Spleen (tissue), 11 donors: ENCODE measurements at regions not wholly inside any gene's neighbourhood (a gene's known extent, or its start where the extent isn't known, plus 50 kb on each side); places are given as distances from the start of the nearest gene placed in this dataset.

Experiments
- DNase-seq: peaks from one replicate; pipeline ENCODE4 v3.0.0-alpha.2; 2020
- H3K27ac ChIP-seq, 8 donors: fragments of 200-600 bp; sonication (generic) in 7 of 8; 1 replicate in 4 of 8; 2 replicates in 4 of 8; pipeline versions ENCODE4 v1.5.0 to v1.8.0; 2016 to 2021; ENCODE audit warnings: inconsistent platforms in 4 of 8, mild to moderate bottlenecking in 4 of 8, moderate library complexity in 1 of 8
- H3K27me3 ChIP-seq, 7 donors: fragments of 200-600 bp; sonication (generic) in 6 of 7; replicated peaks in 1 of 7; 1 replicate in 4 of 7; 2 replicates in 3 of 7; pipeline versions ENCODE4 v1.5.0 to v1.8.0; 2016 to 2021; ENCODE audit warnings: inconsistent platforms in 3 of 7, mild to moderate bottlenecking in 1 of 7
- H3K36me3 ChIP-seq, 6 donors: fragments of 200-600 bp; sonication (generic) in 5 of 6; 1 replicate in 4 of 6; 2 replicates in 2 of 6; pipeline versions ENCODE4 v1.5.0 to v1.8.0; 2016 to 2021; ENCODE audit warnings: inconsistent platforms in 2 of 6
- H3K4me1 ChIP-seq, 6 donors: fragments of 200-600 bp; sonication (generic) in 5 of 6; 1 replicate in 3 of 6; 2 replicates in 3 of 6; pipeline versions ENCODE4 v1.5.0 to v1.8.0; 2016 to 2021; ENCODE audit warnings: inconsistent platforms in 3 of 6
- H3K4me3 ChIP-seq, 8 donors: fragments of 200-600 bp; sonication (generic) in 7 of 8; 1 replicate in 4 of 8; 2 replicates in 4 of 8; pipeline versions ENCODE4 v1.5.0 to v1.8.0; 2016 to 2021; ENCODE audit warnings: inconsistent platforms in 4 of 8, mild to moderate bottlenecking in 4 of 8, moderate library complexity in 2 of 8
- H3K9me3 ChIP-seq, 8 donors: fragments of 200-600 bp; sonication (generic) in 7 of 8; 1 replicate in 4 of 8; 2 replicates in 4 of 8; pipeline versions ENCODE4 v1.5.0 to v1.8.0; 2016 to 2021; ENCODE audit warnings: inconsistent platforms in 4 of 8
- POLR2A ChIP-seq, 3 donors: fragments of 450-650 bp; IDR thresholded peaks; one replicate each; pipeline ENCODE4 v1.5.1; 2017; ENCODE audit warnings: antibody characterized with exemption in 3 of 3, mild to moderate bottlenecking in 1 of 3
- POLR2AphosphoS5 ChIP-seq, 3 donors: sonication (generic); formaldehyde crosslinking; IDR thresholded peaks; one replicate each; pipeline ENCODE4 v1.5.1; 2017; ENCODE audit warnings: antibody characterized with exemption in 3 of 3
- WGBS, 5 donors: extraction: QIAGEN DNeasy Blood & Tissue Kit in 3 of 5; methylation state at CpG; one replicate each; pipeline versions ENCODE4 v1.1.5 to v1.1.7; 2013 to 2018; 5-methylcytosine and 5-hydroxymethylcytosine counted together
- intact Hi-C: fragments of 100-400 bp; cut with DNase I; formaldehyde crosslinking; loops from one replicate; pipeline ENCODE4 v1.15.0; 2023; ENCODE audit warnings: low total_unique reads
- TF ChIP-seq, protein P1 (sequence below), 11 experiments: fragments of 200-600 bp in 7 of 11; fragments of 450-650 bp in 4 of 11; sonication (generic) in 4 of 11; IDR thresholded peaks in 8 of 11; conservative IDR thresholded peaks in 3 of 11; 1 replicate in 7 of 11; 2 replicates in 4 of 11; pipeline versions ENCODE4 v1.4.0 to v1.8.0; 2016 to 2021; ENCODE audit warnings: antibody characterized with exemption in 11 of 11, inconsistent platforms in 4 of 11, mild to moderate bottlenecking in 1 of 11
- donor health status: healthy with polysubstance abuse.
- donor health status: DM: no; HTN: no; CAD: no; lungs with moderate emphysema.
- donor health status: DM: no; HTN: no; CAD: no.
- donor health status: Bipolar disorder and iron deficiency.
- donor health status: healthy.
- donor health status: DM: no; HTN: no; CAD: no.
- donor health status: DM: yes; HTN: yes; CAD: no.

DNA sequence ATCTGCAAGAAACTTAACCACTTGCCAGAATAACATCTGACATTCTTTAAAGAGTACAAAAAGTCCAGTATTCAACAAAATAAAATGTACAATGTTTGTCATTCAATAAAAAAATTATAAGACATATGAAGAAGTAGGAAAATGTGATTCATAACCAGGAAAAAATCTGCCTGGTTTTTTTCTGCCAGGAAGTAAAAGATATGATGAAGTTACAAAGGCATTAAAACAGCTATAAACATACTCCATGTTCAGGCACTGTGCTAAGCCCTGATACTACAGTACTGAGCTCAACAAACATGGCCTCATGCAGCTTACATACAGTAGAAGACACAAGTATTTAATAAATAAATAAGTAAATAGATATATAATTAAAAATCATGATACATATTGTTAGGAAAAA lies 178.4 kb upstream of the STT3B start:
- TF ChIP-seq POLR2AphosphoS5 (IDR thresholded peaks at IDR 0.05), result no peak
- no peak for TF ChIP-seq POLR2A (IDR thresholded peaks at IDR 0.05)
- TF ChIP-seq, protein P1, sequence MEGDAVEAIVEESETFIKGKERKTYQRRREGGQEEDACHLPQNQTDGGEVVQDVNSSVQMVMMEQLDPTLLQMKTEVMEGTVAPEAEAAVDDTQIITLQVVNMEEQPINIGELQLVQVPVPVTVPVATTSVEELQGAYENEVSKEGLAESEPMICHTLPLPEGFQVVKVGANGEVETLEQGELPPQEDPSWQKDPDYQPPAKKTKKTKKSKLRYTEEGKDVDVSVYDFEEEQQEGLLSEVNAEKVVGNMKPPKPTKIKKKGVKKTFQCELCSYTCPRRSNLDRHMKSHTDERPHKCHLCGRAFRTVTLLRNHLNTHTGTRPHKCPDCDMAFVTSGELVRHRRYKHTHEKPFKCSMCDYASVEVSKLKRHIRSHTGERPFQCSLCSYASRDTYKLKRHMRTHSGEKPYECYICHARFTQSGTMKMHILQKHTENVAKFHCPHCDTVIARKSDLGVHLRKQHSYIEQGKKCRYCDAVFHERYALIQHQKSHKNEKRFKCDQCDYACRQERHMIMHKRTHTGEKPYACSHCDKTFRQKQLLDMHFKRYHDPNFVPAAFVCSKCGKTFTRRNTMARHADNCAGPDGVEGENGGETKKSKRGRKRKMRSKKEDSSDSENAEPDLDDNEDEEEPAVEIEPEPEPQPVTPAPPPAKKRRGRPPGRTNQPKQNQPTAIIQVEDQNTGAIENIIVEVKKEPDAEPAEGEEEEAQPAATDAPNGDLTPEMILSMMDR (IDR thresholded peaks at IDR 0.05 in 8 of 11, conservative IDR thresholded peaks at IDR 0.05 in 3 of 11), result no peak
- Histone ChIP-seq H3K27ac (no peak overlapping the region), H3K4me3 (no peak overlapping the region), H3K9me3 (peaks cover 0 to 5% (median 0%) of the 10 kb centered on the region in 8 donors), H3K27me3 (no peaks in the 10 kb centered on the region), H3K4me1 (no peaks in the 10 kb centered on the region), H3K36me3 (no peaks in the 10 kb centered on the region)
- DNase-seq, result no peak
- intact Hi-C loops, result no loop called here

DNA sequence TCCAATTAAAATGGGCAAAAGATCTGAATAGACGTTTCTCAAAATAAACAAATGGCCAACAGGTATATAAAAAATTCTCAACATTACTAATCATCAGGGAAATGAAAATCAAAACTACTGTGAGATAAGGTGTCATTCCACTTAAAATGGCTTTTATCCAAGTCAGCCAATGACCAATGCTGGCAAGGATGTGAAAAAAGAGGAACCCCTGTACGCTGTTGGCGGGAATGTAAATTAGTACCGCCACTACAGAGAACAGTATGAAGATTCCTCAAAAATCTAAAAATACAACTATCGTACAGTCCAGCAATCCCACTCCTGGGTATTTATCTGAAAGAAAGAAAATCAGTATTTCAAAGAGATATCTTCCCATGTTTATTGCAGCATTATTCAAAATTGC lies 176.9 kb upstream of the STT3B start:
- TF ChIP-seq POLR2A (IDR thresholded peaks at IDR 0.05), result no peak
- TF ChIP-seq POLR2AphosphoS5 (IDR thresholded peaks at IDR 0.05), result no peak
- TF ChIP-seq, protein P1 (IDR thresholded peaks at IDR 0.05 in 8 of 11, conservative IDR thresholded peaks at IDR 0.05 in 3 of 11), result no peak
- 94 to 97% (median 96%) methylated on average over 5 of the region's 5 CpGs for WGBS, 5 donors
- Histone ChIP-seq H3K27me3 (no peaks in the 10 kb centered on the region), H3K9me3 (peaks cover 0 to 5% (median 0%) of the 10 kb centered on the region in 8 donors), H3K4me3 (no peak overlapping the region), H3K4me1 (peaks cover 0 to 5% (median 0%) of the 10 kb centered on the region in 6 donors), H3K27ac (no peak overlapping the region), H3K36me3 (no peaks in the 10 kb centered on the region)
- DNase-seq, result no peak
- intact Hi-C loops, result no loop called here

DNA sequence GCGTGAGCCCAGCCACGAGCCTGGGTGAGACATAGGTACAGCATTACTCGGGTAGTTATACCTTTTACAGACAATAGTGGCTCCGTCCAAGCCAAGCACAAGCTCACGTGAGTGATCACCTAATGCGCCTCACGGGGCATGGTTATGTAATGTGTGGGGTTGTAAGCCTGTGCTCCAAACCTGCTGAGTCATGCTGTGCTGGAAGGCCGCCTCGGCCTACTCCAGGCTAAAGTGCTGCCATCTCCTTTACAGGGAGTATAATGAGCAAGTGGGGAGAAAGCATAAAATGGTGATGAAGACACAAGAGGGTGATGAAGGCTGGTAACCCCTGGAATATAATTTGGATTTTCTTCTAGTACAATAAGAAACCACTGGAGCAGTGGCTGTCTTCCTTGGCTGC lies 175.8 kb upstream of the STT3B start:
- no peaks in the 10 kb centered on the region for H3K36me3 ChIP-seq
- no peak overlapping the region for H3K4me3 ChIP-seq
- TF ChIP-seq POLR2A (IDR thresholded peaks at IDR 0.05), result no peak
- TF ChIP-seq, protein P1 (IDR thresholded peaks at IDR 0.05 in 8 of 11, conservative IDR thresholded peaks at IDR 0.05 in 3 of 11), result no peak
- no peak for TF ChIP-seq POLR2AphosphoS5 (IDR thresholded peaks at IDR 0.05)
- 62 to 92% (median 81%) methylated on average over 9 of the region's 9 CpGs for WGBS, 5 donors
- no peak for DNase-seq
- intact Hi-C loops, result no loop called here
- H3K27me3 ChIP-seq, result no peaks in the 10 kb centered on the region
- H3K27ac ChIP-seq, result no peak overlapping the region
- peaks cover 0 to 12% (median 0%) of the 10 kb centered on the region in 6 donors for H3K4me1 ChIP-seq
- peaks cover 0 to 5% (median 0%) of the 10 kb centered on the region in 8 donors for H3K9me3 ChIP-seq

DNA sequence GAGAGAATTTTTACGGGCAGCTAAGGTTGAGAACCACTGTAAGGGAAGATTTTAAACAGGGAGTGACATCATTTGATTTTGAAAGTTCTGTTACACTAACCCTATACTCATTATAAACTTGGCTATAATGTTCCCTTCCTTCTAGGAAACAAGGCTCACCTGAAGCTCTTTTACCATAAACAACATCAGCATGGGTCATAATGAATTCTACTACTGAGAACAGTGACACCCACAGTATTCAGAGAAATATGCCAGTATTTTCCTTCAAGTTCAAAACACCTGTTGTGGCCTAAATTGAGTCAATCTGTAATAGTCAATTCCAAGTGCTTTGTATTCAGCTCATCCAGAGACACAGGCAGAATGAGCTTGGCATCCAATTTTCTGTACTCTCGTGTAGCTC lies 175.3 kb upstream of the STT3B start:
- Histone ChIP-seq H3K4me3 (no peak overlapping the region), H3K27ac (no peak overlapping the region), H3K36me3 (no peaks in the 10 kb centered on the region), H3K27me3 (no peaks in the 10 kb centered on the region), H3K4me1 (peaks cover 0 to 12% (median 0%) of the 10 kb centered on the region in 6 donors), H3K9me3 (peaks cover 0 to 5% (median 0%) of the 10 kb centered on the region in 8 donors)
- intact Hi-C loops, result no loop called here
- TF ChIP-seq POLR2A (IDR thresholded peaks at IDR 0.05) (no peak), POLR2AphosphoS5 (IDR thresholded peaks at IDR 0.05) (no peak)
- TF ChIP-seq, protein P1 (IDR thresholded peaks at IDR 0.05 in 8 of 11, conservative IDR thresholded peaks at IDR 0.05 in 3 of 11), result no peak
- WGBS, 5 donors, result 92 to 99% (median 93%) methylated on average over 2 of the region's 2 CpGs
- DNase-seq, result no peak
